ENCODE measurements at regions not wholly inside any gene's neighbourhood (a gene's known extent, or its start where the extent isn't known, plus 50 kb on each side); places are given as distances from the start of the nearest gene placed in this dataset.

DNA sequence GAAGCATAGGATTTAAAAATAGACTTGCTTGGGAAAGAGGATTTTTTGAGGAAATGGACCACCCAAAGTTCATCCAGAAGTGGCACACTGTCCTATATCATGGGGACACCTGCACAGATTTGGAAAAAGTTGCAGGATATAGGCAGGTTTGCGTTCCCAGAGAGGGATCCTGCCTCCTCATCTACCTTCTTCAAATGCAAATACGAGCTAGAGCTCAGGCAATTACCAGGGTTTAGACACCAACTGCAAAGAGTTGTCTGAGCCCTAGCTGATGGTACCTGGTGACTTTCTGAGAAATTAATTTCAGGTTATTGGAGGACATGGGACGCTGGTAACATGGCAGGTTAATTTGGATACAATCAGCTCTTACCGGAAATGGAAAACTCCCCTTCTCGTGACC lies 423.7 kb upstream of the MTPN start:
- TF ChIP-seq, protein P1, sequence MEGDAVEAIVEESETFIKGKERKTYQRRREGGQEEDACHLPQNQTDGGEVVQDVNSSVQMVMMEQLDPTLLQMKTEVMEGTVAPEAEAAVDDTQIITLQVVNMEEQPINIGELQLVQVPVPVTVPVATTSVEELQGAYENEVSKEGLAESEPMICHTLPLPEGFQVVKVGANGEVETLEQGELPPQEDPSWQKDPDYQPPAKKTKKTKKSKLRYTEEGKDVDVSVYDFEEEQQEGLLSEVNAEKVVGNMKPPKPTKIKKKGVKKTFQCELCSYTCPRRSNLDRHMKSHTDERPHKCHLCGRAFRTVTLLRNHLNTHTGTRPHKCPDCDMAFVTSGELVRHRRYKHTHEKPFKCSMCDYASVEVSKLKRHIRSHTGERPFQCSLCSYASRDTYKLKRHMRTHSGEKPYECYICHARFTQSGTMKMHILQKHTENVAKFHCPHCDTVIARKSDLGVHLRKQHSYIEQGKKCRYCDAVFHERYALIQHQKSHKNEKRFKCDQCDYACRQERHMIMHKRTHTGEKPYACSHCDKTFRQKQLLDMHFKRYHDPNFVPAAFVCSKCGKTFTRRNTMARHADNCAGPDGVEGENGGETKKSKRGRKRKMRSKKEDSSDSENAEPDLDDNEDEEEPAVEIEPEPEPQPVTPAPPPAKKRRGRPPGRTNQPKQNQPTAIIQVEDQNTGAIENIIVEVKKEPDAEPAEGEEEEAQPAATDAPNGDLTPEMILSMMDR (conservative IDR thresholded peaks at IDR 0.05; ENCODE audit: low read depth, low read length), result no peak
- TF ChIP-seq EZH2 (IDR thresholded peaks at IDR 0.05; ENCODE audit: borderline replicate concordance, low read depth, low read length, poor library complexity, severe bottlenecking), result no peak

All from A673 (cell line).